Skeletal muscle satellite cell (primary cell): ENCODE measurements at regions not wholly inside any gene's neighbourhood (a gene's known extent, or its start where the extent isn't known, plus 50 kb on each side); places are given as distances from the start of the nearest gene placed in this dataset.

ENCODE experiments used
- H3K27me3 ChIP-seq: 2 replicates; pipeline ENCODE4 v1.7.0; 2013; ENCODE audit warnings: low read length; ENCODE audit not compliant: control insufficient read depth, insufficient read depth
- H3K36me3 ChIP-seq: 2 replicates; pipeline ENCODE4 v1.7.0; 2013; ENCODE audit warnings: mild to moderate bottlenecking, control low read depth, low read length; ENCODE audit not compliant: insufficient read depth
- H3K4me1 ChIP-seq: 2 replicates; pipeline ENCODE4 v1.7.0; 2013; ENCODE audit warnings: low read length; ENCODE audit not compliant: control insufficient read depth, insufficient read depth
- H3K4me2 ChIP-seq: 2 replicates; pipeline ENCODE4 v1.7.0; 2013; ENCODE audit warnings: mild to moderate bottlenecking, low read length
- H3K4me3 ChIP-seq: 2 replicates; pipeline ENCODE4 v1.7.0; 2013; ENCODE audit warnings: low read length
- H3K9ac ChIP-seq: 2 replicates; pipeline ENCODE4 v1.7.0; 2013; ENCODE audit warnings: mild to moderate bottlenecking, low read depth, low read length, moderate library complexity
- H3K9me3 ChIP-seq: replicated peaks from 2 replicates; pipeline ENCODE4 v1.7.0; 2013; ENCODE audit warnings: mild to moderate bottlenecking, control low read depth, low read length

DNA sequence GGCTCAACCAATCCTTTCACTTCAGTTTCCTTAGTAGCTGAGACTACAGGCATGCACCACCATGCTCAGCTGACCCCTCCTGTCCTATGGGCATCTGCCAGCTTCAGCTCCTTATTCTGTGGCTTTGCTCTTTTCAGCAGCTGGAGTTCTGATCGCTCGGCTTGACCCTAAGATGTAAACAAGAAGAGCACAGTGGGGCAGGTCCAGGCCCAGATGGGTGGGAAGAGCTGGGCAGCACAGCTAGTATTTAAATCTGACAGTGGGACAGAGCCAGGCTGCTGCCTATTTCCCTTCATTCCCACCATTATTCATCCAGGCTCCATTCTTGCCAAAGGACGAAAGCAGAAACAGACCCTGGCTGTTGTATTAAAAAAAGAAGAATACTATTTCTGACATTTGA lies 494.9 kb upstream of the PODXL start:
- Histone ChIP-seq H3K9me3 (no peaks in the 10 kb centered on the region), H3K27me3 (peaks cover 15% of the 10 kb centered on the region), H3K4me1 (no peaks in the 10 kb centered on the region), H3K4me2 (no peak overlapping the region), H3K4me3 (no peak overlapping the region), H3K36me3 (no peaks in the 10 kb centered on the region), H3K9ac (no peak overlapping the region)

GRCh38 chr7:132049462-132050304 lies 493.3 kb upstream of the PODXL start:
- Histone ChIP-seq H3K4me3 (no peak overlapping the region), H3K4me1 (no peaks in the 10 kb centered on the region), H3K27me3 (peaks cover 10% of the 10 kb centered on the region), H3K4me2 (no peak overlapping the region), H3K9me3 (no peaks in the 10 kb centered on the region), H3K36me3 (no peaks in the 10 kb centered on the region), H3K9ac (no peak overlapping the region)

DNA sequence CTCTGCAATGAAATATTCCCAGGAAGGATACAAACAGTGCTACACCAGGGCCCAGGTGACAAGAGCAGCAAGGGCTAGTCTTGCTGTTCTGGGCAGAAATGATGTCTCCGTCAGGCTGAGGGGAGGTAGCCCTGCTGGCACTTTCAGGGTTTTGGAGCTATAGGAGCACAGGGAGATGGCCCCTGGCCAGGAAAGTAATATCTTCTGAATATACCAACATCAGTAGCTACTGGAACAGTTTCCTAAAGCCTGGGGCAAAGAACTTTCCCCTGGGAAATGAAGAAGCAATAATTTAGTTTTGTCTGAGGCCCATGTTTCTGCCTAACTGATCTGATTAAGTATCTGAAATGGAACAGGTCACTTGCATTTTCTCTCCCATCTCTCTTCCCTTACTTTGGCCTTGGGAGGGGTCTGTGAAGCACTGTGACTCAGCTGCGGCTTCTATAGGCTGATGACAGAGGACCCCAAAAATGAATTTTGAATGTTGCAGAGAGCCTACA lies 489.1 kb upstream of the PODXL start:
- H3K9me3 ChIP-seq: no peaks in the 10 kb centered on the region
- no peak overlapping the region for H3K4me2 ChIP-seq
- H3K27me3 ChIP-seq: no peaks in the 10 kb centered on the region
- H3K4me3 ChIP-seq: no peak overlapping the region
- no peaks in the 10 kb centered on the region for H3K36me3 ChIP-seq
- no peak overlapping the region for H3K9ac ChIP-seq
- no peaks in the 10 kb centered on the region for H3K4me1 ChIP-seq

DNA sequence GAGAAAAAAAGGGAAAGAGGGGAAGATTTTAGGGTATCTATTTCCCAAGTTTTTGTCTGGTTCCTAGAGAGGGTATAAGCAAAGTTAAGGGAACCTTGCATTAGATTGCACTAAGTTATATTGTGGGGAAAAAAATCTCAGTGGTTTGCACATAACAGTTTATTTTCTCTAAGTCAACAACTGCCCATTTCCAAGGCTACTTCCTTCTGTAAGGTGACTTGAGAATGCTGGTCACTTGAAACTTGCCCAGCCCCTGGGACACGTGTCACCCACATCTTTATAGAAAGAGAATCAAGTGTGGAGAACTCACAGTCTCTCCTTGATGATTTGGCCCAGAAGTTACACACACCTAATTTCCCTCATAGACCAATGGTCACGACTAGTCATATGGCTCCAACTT lies 488.6 kb upstream of the PODXL start:
- no peak overlapping the region for H3K4me2 ChIP-seq
- no peak overlapping the region for H3K9ac ChIP-seq
- H3K4me1 ChIP-seq: no peaks in the 10 kb centered on the region
- H3K4me3 ChIP-seq: no peak overlapping the region
- no peaks in the 10 kb centered on the region for H3K27me3 ChIP-seq
- no peaks in the 10 kb centered on the region for H3K9me3 ChIP-seq
- H3K36me3 ChIP-seq: no peaks in the 10 kb centered on the region

DNA sequence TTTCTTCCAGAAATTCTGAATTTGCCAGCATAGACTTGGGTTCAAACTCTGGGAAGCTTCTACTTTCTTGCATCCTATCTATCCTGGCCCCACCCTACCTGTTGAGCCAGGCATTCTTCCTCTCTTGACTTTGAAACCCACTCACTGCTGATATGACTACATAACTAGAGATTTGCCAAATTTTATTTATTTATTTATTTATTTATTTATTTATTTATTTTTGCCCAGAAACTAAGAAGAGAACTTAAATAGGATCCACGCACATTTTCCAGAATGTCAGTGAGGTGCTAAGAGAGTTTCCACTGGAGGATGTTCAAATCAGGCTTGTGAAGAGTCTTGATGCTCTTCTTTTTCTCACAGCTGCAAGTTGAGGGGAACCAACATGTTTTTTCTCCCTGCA lies 487.8 kb upstream of the PODXL start:
- H3K4me1 ChIP-seq: no peaks in the 10 kb centered on the region

DNA sequence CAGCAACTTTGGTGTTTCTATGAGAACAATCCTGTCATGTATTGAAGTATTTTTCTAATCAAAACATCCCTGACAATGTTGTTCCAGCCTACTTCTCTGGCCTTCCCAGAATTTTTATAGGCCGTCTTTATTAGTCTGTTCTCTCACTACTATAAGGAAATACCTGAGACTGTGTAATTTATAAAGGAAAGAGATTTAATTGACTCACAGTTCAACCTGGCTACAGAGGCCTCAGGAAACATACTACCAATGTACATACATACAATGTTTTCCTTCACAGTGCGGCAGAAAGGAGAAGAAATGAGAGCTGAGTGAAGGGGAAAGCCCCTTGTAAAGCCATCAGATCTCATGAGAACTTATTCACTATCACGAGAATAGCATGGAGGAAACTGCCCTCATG lies 484.7 kb upstream of the PODXL start:
- no peaks in the 10 kb centered on the region for H3K36me3 ChIP-seq
- H3K9me3 ChIP-seq: no peaks in the 10 kb centered on the region
- no peaks in the 10 kb centered on the region for H3K4me1 ChIP-seq
- H3K27me3 ChIP-seq: no peaks in the 10 kb centered on the region
- no peak overlapping the region for H3K4me3 ChIP-seq
- no peak overlapping the region for H3K4me2 ChIP-seq
- no peak overlapping the region for H3K9ac ChIP-seq

More for the DNA sequence above, 487.8 kb upstream of the PODXL start:
- Histone ChIP-seq H3K27me3 (no peaks in the 10 kb centered on the region), H3K4me2 (no peak overlapping the region), H3K4me3 (no peak overlapping the region), H3K9ac (no peak overlapping the region), H3K36me3 (no peaks in the 10 kb centered on the region), H3K9me3 (no peaks in the 10 kb centered on the region)

DNA sequence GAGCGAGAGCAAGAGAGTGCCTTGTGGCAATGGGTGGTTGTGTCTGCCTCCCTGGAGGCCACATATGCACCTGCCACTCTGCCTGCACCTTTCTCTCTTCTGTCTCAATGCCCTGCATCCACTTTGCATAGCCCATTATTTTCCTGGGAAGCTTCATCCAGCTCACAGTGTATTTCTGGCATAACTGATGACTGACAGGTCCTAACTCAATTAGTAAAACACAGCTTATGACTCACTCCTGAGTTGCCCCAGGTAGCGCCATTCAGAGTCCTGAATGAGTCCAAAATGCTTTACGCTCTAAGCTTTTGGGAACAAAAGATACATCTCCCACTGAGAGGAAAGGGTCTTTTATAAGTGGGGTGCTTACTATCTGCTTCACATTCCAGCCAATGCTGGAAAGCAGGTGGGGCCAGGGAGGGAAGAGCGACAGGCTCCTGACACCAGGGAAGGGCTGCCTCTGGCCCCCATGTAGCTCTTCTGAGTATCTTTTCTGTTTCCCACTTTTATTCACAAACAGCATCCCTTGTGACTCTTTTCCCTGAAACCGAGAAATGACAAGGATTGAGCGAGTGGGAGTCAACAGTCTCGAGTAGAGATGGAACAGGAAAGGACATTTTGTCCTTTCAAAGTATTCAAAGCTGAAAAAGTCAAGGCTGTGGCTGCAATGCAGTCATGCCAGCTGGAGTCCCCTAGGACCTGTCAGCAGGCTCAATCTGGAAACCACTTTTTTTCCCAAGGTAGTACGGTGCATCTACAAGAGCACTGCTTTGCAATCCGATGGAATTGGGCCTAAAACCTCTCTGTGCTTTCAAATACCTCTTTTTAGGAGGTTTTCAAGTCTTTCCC lies 479.3 kb upstream of the PODXL start:
- H3K4me3 ChIP-seq: no peak overlapping the region
- H3K9ac ChIP-seq: no peak overlapping the region
- H3K36me3 ChIP-seq: no peaks in the 10 kb centered on the region
- H3K4me1 ChIP-seq: no peaks in the 10 kb centered on the region
- H3K27me3 ChIP-seq: no peaks in the 10 kb centered on the region
- no peaks in the 10 kb centered on the region for H3K9me3 ChIP-seq
- no peak overlapping the region for H3K4me2 ChIP-seq

GRCh38 chr7:132034748-132035416 lies 478.5 kb upstream of the PODXL start:
- H3K36me3 ChIP-seq: no peaks in the 10 kb centered on the region
- no peaks in the 10 kb centered on the region for H3K4me1 ChIP-seq
- no peak overlapping the region for H3K9ac ChIP-seq
- no peaks in the 10 kb centered on the region for H3K27me3 ChIP-seq
- H3K9me3 ChIP-seq: no peaks in the 10 kb centered on the region
- H3K4me3 ChIP-seq: no peak overlapping the region
- no peak overlapping the region for H3K4me2 ChIP-seq

GRCh38 chr7:132030883-132031282 lies 474.5 kb upstream of the PODXL start:
- Histone ChIP-seq H3K4me3 (no peak overlapping the region), H3K9me3 (no peaks in the 10 kb centered on the region), H3K9ac (no peak overlapping the region), H3K36me3 (no peaks in the 10 kb centered on the region), H3K27me3 (no peaks in the 10 kb centered on the region), H3K4me2 (no peak overlapping the region), H3K4me1 (no peaks in the 10 kb centered on the region)

- Histone ChIP-seq H3K4me2 (no peak overlapping the region), H3K4me1 (no peaks in the 10 kb centered on the region), H3K4me3 (no peak overlapping the region), H3K27me3 (no peaks in the 10 kb centered on the region), H3K36me3 (no peaks in the 10 kb centered on the region), H3K9me3 (no peaks in the 10 kb centered on the region), H3K9ac (no peak overlapping the region)
Observed at GRCh38 chr7:132030086-132030568, 473.7 kb upstream of the PODXL start.

DNA sequence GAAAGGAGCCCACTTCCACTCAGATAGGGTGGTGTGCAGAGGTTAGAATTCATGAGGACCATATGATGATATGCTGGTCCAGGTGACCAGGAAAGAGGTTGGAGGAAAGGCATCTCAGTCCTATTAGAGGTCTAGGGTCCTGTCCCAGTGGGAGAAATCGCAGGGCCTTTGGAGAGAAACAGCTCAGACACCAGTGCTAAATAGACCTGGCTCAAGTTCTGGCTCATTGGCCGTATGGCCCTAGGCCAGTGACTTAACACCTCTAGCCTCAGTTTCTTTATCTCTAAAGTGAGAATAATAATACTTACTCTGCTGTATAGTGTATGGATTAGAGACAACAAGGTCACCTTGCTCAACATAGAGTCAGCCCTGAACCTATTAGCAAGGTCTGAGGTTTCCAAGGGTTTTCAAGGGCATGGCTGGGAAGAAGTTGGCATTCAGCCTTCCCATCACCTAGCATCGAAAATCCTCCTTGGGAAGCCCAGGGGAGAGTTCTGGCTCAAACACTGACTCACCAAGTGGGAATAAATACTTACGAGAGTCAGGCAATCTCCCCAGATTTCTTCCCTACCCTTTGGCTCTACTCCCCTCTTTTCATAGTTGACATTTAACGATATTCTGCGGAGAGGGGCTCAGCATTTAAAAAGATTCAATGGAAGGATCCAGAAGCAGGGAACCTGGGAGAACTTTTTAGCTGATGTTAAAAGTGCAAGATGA lies 473.1 kb upstream of the PODXL start:
- Histone ChIP-seq H3K4me2 (no peak overlapping the region), H3K27me3 (no peaks in the 10 kb centered on the region), H3K36me3 (no peaks in the 10 kb centered on the region), H3K9ac (no peak overlapping the region), H3K9me3 (no peaks in the 10 kb centered on the region), H3K4me3 (no peak overlapping the region), H3K4me1 (no peaks in the 10 kb centered on the region)
